IMR-90 (cell line): ENCODE measurements at regions not wholly inside any gene's neighbourhood (a gene's known extent, or its start where the extent isn't known, plus 50 kb on each side); places are given as distances from the start of the nearest gene placed in this dataset.

Experiments
- BHLHE40 ChIP-seq: fragments of 150-350 bp; IDR thresholded peaks from 2 replicates; pipeline ENCODE4 v1.6.1; 2016; ENCODE audit warnings: mild to moderate bottlenecking, low read depth, low read length
- CEBPB ChIP-seq: IDR thresholded peaks from 2 replicates; pipeline ENCODE4 v1.6.1; 2012; ENCODE audit warnings: low read depth, low read length, improper control_type of control experiment
- CTCF ChIP-seq: conservative IDR thresholded peaks from 2 replicates; pipeline ENCODE4 v1.5.1; 2012; ENCODE audit warnings: mild to moderate bottlenecking, low read depth, low read length, improper control_type of control experiment
- FOS ChIP-seq: fragments of 150-350 bp; IDR thresholded peaks from 2 replicates; pipeline ENCODE4 v1.6.1; 2016; ENCODE audit warnings: low read depth, low read length
- MAFK ChIP-seq: IDR thresholded peaks from 2 replicates; pipeline ENCODE4 v1.6.1; 2012; ENCODE audit warnings: low read depth, low read length, improper control_type of control experiment
- POLR2A ChIP-seq: IDR thresholded peaks from 2 replicates; pipeline ENCODE4 v1.6.1; 2012; ENCODE audit warnings: mild to moderate bottlenecking, low read depth, low read length
- RAD21 ChIP-seq: IDR thresholded peaks from 2 replicates; pipeline ENCODE4 v1.6.1; 2012; ENCODE audit warnings: low read length, improper control_type of control experiment
- SMC3 ChIP-seq: fragments of 150-350 bp; IDR thresholded peaks from 2 replicates; pipeline ENCODE4 v1.6.1; 2016; ENCODE audit warnings: low read depth, mild to moderate bottlenecking, antibody characterized with exemption, low read length, moderate library complexity

DNA sequence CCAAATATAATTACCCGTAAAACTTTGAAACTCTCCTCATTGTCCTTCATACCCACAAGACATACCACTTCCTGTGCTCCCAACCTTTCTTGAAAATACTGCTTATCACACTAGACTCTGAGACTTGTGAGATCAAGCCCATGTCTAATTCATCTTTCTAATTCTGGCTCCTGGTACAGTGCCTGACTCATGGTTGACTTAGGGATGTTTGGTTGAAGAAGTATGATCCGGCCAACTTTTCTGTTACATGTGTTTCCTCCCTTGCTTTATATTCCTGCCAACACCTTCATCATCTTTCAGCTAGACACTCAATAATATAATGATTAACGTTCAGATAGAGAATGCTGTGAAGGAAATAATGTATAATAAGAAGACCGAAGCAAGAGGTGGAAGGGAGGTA, 58.2 kb downstream of the MEX3B start:
- TF ChIP-seq MAFK: no peak
- TF ChIP-seq BHLHE40: no peak
- no peak for TF ChIP-seq CTCF
- TF ChIP-seq RAD21: no peak
- TF ChIP-seq POLR2A: no peak
- TF ChIP-seq SMC3: no peak
- no peak for TF ChIP-seq FOS
- no peak for TF ChIP-seq CEBPB
